Stimulated activated CD4-positive, alpha-beta T cell treated with anti-CD3 and anti-CD28 coated beads, Interleukin-1b, Interleukin-23, amount 100 ng/mL, for 24 hours (primary cell): ENCODE measurements at regions not wholly inside any gene's neighbourhood (a gene's known extent, or its start where the extent isn't known, plus 50 kb on each side); places are given as distances from the start of the nearest gene placed in this dataset.
"Not testable (repeated sequence)": the region's sequence is repeated elsewhere in the genome, so short reads cannot be mapped to it uniquely, and the experiment has no call there.

Source experiments
- DNase-seq, 4 experiments: peaks; one replicate each; pipeline ENCODE4 v3.0.0-alpha.2; 2020; ENCODE audit warnings: low read depth in 4 of 4, low spot score in 1 of 4

GRCh38 chr7:23931633-23932032 is 221.6 kb downstream of the STK31 start:
- DNase-seq: no peak

DNA sequence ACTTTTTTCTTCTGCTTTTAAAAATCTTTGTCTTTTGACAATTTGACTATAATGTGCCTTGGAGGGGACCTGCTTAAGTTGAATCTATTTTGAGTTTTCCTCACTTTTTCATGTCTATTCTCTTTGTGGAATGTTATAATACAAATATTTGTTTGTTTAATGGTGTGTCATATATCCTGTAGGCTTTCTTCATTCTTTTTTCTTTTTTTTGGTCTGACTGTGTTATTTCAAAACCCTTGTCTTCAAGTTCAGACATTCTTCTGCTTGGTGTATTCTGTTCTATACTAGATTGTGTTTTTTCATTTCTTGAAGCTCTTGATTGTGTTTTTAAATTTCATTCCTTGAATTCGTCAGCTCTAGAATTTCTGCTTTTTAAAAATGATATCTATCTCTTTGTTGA is 228.2 kb downstream of the STK31 start:
- DNase-seq: no peak

- DNase-seq: no peak
Observed at GRCh38 chr7:23938937-23939552, 229.0 kb downstream of the STK31 start.

DNA sequence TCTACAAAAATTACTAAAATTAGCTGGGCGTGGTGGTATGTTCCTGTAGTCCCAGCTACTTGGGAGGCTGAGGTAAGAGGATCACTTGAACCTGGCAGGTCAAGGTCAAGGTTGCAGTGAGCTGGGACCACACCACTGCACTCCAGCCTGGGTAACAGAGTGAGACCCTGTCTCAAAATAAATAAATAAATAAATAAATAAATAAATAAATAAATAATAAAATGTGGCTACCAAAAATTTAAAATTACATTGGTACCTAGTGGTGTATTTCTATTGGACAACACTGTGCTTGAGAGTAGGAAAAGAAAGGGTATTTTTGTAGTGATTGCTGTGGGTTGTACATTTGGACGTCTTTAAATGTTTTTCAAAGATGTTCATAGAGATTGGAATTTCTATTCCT is 229.7 kb downstream of the STK31 start:
- DNase-seq: not testable (repeated sequence)

DNA sequence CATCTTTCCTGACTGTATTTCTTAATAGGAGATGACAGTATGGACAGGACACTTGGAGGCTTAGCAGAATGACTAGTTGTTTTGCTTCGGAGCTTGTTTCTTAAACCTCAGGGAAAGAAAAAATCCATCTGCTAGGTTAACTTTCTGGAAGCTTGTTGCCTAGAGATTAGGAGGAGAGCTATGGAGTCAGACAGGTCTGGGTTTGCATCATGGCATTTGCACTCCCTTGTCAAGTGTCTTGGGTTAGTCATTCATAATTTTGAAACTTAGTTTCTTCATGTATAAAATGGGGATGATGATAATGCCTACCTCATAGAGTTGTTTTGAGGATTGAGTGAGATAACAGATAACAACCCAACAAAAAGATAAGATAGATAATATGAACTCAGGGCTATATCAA is 231.5 kb downstream of the STK31 start:
- DNase-seq: no peak

- no peak for DNase-seq
Observed at GRCh38 chr7:23942032-23942431, 232.0 kb downstream of the STK31 start.

DNA sequence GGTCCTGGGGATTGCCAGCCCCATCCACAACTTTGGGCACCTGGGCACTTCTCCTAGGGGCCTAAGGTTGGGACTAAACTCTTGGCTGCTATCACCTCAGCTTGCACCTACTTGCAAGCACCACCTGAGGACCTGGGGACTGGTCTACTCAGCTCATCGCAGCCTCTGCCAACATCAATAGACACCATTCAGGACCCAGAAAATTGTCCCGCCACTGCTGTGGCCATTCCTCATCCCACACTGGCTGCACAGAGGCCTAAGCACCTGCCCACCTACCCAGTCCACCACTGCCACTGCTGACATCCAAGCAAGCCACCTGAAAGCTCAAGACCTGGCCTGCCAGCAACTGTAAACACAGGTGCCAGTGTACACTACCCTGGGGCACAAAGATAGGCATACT is 234.1 kb downstream of the STK31 start:
- no peak for DNase-seq

DNA sequence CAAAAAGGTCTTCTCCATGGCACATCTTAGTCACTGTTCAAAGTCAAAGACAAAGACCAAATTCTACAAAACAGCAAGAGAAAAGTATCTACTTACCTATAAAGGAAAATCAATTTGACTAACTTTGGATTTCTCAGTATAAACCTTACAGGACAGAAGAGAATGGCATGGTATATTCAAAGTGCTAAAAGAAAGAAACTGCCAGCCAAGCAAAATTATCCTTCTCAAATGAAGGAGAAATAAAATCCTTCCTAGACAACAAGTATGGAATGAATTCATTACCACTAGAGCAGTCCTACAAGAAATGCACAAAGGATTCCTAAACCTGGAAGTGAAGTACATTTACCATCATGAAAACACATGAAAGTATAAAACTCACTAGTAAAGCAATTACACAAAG is 235.5 kb downstream of the STK31 start:
- DNase-seq: no peak

GRCh38 chr7:23955145-23955544 is 245.1 kb downstream of the STK31 start:
- no peak for DNase-seq

DNA sequence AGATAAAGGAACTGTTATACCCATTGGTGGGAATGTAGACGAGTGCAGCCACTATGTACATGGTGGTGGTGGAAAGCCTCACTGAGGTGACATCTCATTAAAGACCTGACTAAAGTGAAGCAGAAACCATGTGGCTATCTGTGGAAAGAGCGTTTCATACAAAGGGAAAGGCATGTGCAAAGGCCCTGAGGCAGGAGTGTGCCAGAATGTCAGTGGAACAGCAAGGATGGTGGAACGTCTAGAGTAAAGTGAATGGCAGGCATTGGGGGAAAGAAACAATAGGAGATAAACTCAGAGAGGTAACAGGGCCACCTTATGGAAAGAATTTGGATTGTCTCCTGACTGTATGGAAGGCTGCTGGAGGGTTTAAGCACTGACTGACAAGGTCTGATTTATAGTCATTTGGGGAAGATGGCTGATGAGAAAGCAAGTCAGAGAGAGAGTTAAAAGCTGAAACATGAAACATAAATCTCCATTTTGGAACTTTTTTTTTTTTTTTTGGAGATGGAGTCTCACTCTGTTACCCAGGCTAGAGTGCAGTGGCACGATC is 245.7 kb downstream of the STK31 start:
- DNase-seq: no peak

DNA sequence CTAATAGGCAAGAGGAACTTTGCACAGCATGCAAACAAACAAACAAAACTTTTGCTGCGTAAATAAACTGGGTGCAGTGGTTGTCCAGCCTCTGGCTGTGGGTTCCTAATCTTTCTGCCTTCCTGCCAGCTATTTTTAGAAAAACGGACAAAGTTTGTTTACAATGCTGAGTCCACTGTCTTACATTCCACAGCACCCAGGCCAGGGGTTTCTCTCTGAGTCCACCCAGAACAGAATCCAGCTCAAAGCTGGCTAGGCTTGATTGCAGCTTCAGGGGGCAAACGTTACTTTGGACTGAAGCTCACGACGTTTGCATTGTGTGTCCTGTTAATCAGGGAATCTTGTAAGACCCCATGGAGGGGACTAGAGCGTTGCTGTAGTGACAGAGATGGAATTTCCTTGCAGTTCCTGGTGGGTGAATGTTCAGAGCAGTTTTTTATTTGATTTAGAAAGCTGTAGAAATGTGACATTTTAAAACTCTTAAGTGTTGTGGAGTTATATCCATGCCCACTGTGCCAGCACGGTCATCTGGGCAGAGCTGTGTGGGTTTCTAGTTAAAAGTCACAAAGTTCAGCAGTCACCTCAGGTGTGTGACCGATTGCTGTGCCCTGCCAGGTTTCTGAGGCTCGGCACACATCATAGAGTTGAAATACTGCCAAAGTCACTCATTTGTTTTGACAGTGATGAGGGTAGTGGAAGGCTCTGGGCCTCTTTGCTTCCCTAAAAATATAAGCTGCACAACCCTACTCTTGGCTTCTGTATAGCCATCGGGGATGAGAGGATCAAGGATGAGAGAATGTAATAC is 247.0 kb downstream of the STK31 start:
- DNase-seq: no peak

DNA sequence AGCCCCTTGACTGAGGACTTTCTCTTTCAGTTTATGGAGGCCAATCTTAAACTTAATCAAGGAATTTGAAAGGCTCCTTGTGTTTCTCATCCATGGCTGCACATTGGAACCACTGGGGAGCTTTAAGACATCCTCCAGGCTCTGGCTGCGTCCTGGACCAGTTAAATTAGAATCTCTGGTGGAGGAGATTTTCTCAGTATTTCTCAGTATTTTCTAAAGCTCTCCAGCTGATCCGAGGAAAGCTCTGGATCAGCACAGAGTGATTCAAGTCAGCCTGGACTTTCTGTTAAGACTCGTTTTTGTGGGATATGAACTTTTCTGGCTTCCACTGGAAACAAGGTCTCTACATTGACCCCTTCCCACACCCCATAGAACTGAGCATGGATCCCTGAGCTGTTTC is 249.8 kb downstream of the STK31 start:
- no peak for DNase-seq

- no peak for DNase-seq
Observed at GRCh38 chr7:23960361-23960760, 250.3 kb downstream of the STK31 start.

DNA sequence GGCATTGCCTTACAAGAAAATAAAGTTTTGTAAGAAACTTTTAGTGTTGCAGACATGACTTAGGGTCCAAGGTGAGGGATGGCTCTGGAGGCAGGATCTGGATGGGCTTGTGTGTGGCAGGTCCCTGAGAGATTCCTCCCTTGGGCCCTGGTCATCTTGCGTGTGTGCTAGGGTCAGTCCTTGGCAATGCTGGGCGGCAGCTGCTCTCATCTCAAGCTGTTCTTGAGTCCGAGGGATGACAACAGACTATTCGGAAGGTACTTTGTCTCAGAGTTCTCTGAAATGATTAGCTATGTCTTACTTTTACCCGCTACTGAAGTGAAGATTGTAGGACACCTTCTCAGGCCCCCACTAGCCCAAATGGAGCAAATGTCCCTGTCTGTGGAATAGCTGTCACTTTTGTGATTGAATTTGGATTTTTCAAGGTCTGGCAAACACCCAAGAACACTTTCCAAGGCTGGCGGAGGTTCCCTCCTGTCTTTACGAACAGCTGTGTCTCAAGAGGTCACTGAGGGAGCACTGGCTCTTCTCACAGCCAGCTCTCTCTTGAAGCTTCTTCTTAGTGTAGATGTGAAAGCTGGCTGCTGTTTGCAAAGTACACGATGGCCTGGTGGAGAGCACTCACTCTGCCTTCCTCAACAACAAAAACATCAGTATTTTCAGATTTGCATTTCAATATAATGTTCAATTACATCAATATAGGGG is 253.6 kb downstream of the STK31 start:
- no peak for DNase-seq

- no peak for DNase-seq
Observed at GRCh38 chr7:23964715-23965114, 254.7 kb downstream of the STK31 start.

- no peak for DNase-seq
Observed at GRCh38 chr7:23965296-23965695, 255.3 kb downstream of the STK31 start.

- DNase-seq: no peak
Observed at GRCh38 chr7:23966941-23967340, 256.9 kb downstream of the STK31 start.

DNA sequence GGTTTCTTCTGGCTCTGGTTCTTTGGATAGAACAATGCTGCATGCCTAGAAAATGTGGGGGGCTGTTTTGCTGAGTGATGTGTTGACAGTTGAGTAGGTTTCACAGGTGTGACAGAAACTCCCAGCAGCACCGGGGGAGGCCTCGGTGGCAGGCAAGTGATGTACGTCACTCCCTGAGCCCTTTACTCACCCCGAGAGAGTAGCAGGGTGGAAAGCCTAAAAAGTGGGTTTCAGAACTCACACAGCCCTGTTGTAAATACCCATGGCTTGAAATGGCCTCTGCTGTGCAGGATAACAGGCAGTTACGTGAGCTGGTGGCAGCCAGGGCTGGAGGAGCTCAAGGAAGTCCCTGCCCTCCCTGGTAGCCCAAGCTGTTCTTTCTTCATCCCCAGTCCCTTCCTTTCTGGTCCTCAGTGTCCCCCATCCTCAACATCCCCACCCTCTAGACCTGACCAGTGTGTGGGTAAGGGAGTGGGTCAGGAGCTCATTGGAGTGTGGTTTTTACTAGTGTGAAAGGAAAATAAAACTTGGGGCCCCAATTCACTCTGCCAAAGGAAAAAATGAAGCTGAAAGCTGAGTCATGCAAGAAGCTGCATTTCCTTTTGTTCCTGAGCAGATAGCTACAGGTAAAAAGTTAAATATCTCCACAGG is 258.1 kb downstream of the STK31 start:
- DNase-seq: no peak

GRCh38 chr7:23968791-23969190 is 258.8 kb downstream of the STK31 start:
- DNase-seq: no peak

- DNase-seq: no peak
Observed at GRCh38 chr7:23969443-23969842, 259.4 kb downstream of the STK31 start.

DNA sequence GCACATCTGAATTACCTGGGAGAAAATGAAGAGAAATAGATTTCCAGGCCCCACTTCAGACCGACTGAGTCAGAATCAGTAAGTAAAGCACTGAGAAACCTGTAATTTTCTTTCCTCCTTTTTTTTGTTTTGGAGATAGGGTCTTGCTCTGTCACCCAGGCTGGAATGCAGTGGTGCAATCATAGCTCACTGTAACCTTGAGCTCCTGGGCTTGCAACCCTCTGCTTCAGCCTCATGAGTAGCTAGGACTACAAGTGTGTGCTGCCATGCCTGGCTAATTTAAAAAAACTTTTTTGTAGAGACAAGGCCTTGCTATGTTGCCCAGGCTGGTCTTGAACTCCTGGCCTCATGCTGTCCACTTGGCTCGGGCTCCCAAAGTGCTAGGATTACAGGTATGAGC is 260.2 kb downstream of the STK31 start:
- DNase-seq: no peak

GRCh38 chr7:23971031-23971430 is 261.0 kb downstream of the STK31 start:
- DNase-seq: no peak
